GM23338 (cell line): ENCODE measurements at regions not wholly inside any gene's neighbourhood (a gene's known extent, or its start where the extent isn't known, plus 50 kb on each side); places are given as distances from the start of the nearest gene placed in this dataset.

Experiments
- ATAC-seq: fragments of 200-7000 bp; cut with Tn5 transposase; 3 replicates; pipeline ENCODE4 v1.9.1; 2020
- DNase-seq: peaks from one replicate; pipeline ENCODE4 v3.0.0-alpha.2; 2015; ENCODE audit warnings: low spot score
- H2AFZ ChIP-seq: fragments of 200-600 bp; sonication (generic); 2 replicates; pipeline ENCODE4 v1.8.0; 2016; ENCODE audit warnings: antibody characterized with exemption, mild to moderate bottlenecking, moderate library complexity
- H3F3A ChIP-seq: fragments of 200-600 bp; sonication (generic); replicated peaks from 2 replicates; pipeline ENCODE4 v1.8.0; 2017; ENCODE audit warnings: antibody characterized with exemption, mixed run types, low read depth
- H3K27ac ChIP-seq: fragments of 200-600 bp; sonication (generic); 2 replicates; pipeline ENCODE4 v1.6.1; 2016; ENCODE audit warnings: low read depth
- H3K27me3 ChIP-seq: fragments of 200-600 bp; sonication (generic); 2 replicates; pipeline ENCODE4 v1.8.0; 2016; ENCODE audit warnings: mild to moderate bottlenecking, mixed run types, moderate library complexity; ENCODE audit not compliant: insufficient read depth
- H3K36me3 ChIP-seq: fragments of 200-600 bp; sonication (generic); 2 replicates; pipeline ENCODE4 v1.8.0; 2016; ENCODE audit warnings: mild to moderate bottlenecking; ENCODE audit not compliant: insufficient read depth
- H3K4me1 ChIP-seq: fragments of 200-600 bp; sonication (generic); 2 replicates; pipeline ENCODE4 v1.8.0; 2016; ENCODE audit warnings: mild to moderate bottlenecking, moderate library complexity; ENCODE audit not compliant: insufficient read depth
- H3K4me2 ChIP-seq: fragments of 200-600 bp; sonication (generic); 2 replicates; pipeline ENCODE4 v1.7.1; 2017; ENCODE audit warnings: mixed run types
- H3K4me3 ChIP-seq: fragments of 200-600 bp; sonication (generic); 2 replicates; pipeline ENCODE4 v1.6.1; 2016; ENCODE audit warnings: mixed run types
- H3K79me2 ChIP-seq: fragments of 200-600 bp; sonication (generic); replicated peaks from 2 replicates; pipeline ENCODE4 v1.8.0; 2017; ENCODE audit warnings: mild to moderate bottlenecking; ENCODE audit not compliant: insufficient read depth
- H3K9me2 ChIP-seq: fragments of 200-600 bp; sonication (generic); 2 replicates; pipeline ENCODE4 v1.8.0; 2017; ENCODE audit not compliant: insufficient read depth
- H4K20me1 ChIP-seq: fragments of 200-600 bp; sonication (generic); replicated peaks from 2 replicates; pipeline ENCODE4 v1.8.0; 2017; ENCODE audit warnings: mild to moderate bottlenecking; ENCODE audit not compliant: insufficient read depth
- H3K27ac Mint-ChIP-seq: 2 replicates; pipeline ENCODE4 v1.8.0; 2020; ENCODE audit warnings: inconsistent platforms, mild to moderate bottlenecking, moderate library complexity, mixed read lengths
- H3K27me3 Mint-ChIP-seq: 3 replicates; pipeline ENCODE4 v1.8.0; 2022; ENCODE audit warnings: low read depth, mild to moderate bottlenecking, moderate library complexity, mixed read lengths, inconsistent platforms; ENCODE audit not compliant: insufficient read depth, poor library complexity
- H3K36me3 Mint-ChIP-seq: 3 replicates; pipeline ENCODE4 v1.8.0; 2021; ENCODE audit warnings: low read depth, mild to moderate bottlenecking, inconsistent platforms, moderate library complexity, mixed read lengths
- H3K4me1 Mint-ChIP-seq: 3 replicates; pipeline ENCODE4 v1.8.0; 2020; ENCODE audit warnings: mild to moderate bottlenecking, inconsistent platforms, mixed read lengths
- H3K4me3 Mint-ChIP-seq: 3 replicates; pipeline ENCODE4 v1.8.0; 2021; ENCODE audit warnings: moderate library complexity, mild to moderate bottlenecking, inconsistent platforms, mixed read lengths
- H3K9me3 Mint-ChIP-seq: 3 replicates; pipeline ENCODE4 v1.8.0; 2020; ENCODE audit warnings: moderate library complexity, mild to moderate bottlenecking, inconsistent platforms, mixed read lengths
- CREB1 ChIP-seq: fragments of 250-450 bp; sonication (Bioruptor Pico); IDR thresholded peaks from 2 replicates; pipeline ENCODE4 v1.5.0; 2020; ENCODE audit warnings: low read depth, mild to moderate bottlenecking, moderate library complexity
- EZH2 ChIP-seq: fragments of 200-600 bp; sonication (generic); IDR thresholded peaks from one replicate; pipeline ENCODE4 v1.8.0; 2017; ENCODE audit warnings: antibody characterized with exemption, mild to moderate bottlenecking, low read depth; ENCODE audit not compliant: unreplicated experiment
- EZH2phosphoT487 ChIP-seq: fragments of 200-600 bp; sonication (generic); IDR thresholded peaks from one replicate; pipeline ENCODE4 v1.8.1; 2018; ENCODE audit warnings: antibody characterized with exemption; ENCODE audit not compliant: unreplicated experiment
- JUNB ChIP-seq: IDR thresholded peaks from one replicate; pipeline ENCODE4 v1.6.1; 2016; ENCODE audit warnings: antibody characterized with exemption; ENCODE audit not compliant: unreplicated experiment
- POLR2AphosphoS5 ChIP-seq: IDR thresholded peaks from 2 replicates; pipeline ENCODE4 v1.6.1; 2016; ENCODE audit warnings: antibody characterized with exemption, low read depth
- STAT1 ChIP-seq: IDR thresholded peaks from one replicate; pipeline ENCODE4 v1.6.1; 2016; ENCODE audit warnings: antibody characterized with exemption; ENCODE audit not compliant: unreplicated experiment
- ZNF114 ChIP-seq: fragments of 250-450 bp; sonication (Bioruptor Pico); IDR thresholded peaks from 2 replicates; pipeline ENCODE4 v1.5.0; 2020; ENCODE audit warnings: mild to moderate bottlenecking, moderate library complexity
- ZNF331 ChIP-seq: fragments of 250-450 bp; sonication (Bioruptor Pico); IDR thresholded peaks from 2 replicates; pipeline ENCODE4 v1.5.0; 2020; ENCODE audit warnings: low read depth, mild to moderate bottlenecking, moderate library complexity
- TF ChIP-seq, protein P1 (sequence below): IDR thresholded peaks from one replicate; pipeline ENCODE4 v1.6.1; 2018; ENCODE audit warnings: antibody characterized with exemption; ENCODE audit not compliant: unreplicated experiment
- TF ChIP-seq, protein P2 (sequence below): IDR thresholded peaks from 2 replicates; pipeline ENCODE4 v1.6.1; 2016; ENCODE audit warnings: antibody characterized with exemption
- TF ChIP-seq, protein P3 (sequence below), 2 experiments: fragments of 200-600 bp in 1 of 2; sonication (generic) in 1 of 2; conservative IDR thresholded peaks; 2 replicates each; pipeline versions ENCODE4 v1.5.1 to v1.6.1; 2016 to 2017; ENCODE audit warnings: antibody characterized with exemption in 2 of 2, low read depth in 2 of 2, mild to moderate bottlenecking in 2 of 2, moderate library complexity in 1 of 2

DNA sequence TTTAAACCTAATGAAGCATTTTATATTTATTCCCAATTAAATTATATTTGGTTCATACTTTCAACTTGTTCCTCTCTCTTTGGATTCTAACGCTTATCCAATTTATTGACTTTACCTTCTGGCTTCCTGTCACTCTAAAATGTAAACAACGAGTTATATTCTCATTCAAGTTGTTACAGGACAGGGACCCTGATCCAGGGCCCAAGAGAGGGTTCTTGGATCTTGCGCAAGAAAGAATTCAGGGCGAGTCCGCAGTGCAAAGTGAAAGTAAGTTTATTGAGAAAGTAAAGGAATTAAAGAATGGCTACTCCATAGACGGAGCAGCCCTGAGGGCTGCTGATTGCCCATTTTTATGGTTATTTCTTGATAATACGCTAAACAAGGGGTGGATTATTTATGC, 405.6 kb upstream of the API5 start:
- H3K27ac Mint-ChIP-seq: no peak overlapping the region
- no peak overlapping the region for H3K4me3 Mint-ChIP-seq
- Histone ChIP-seq H3K79me2 (no peaks in the 10 kb centered on the region), H3K4me3 (no peak overlapping the region), H3K4me1 (no peaks in the 10 kb centered on the region), H3K27me3 (no peaks in the 10 kb centered on the region), H3K4me2 (no peak overlapping the region), H3K27ac (no peak overlapping the region), H3K9me2 (no peaks in the 10 kb centered on the region), H3F3A (no peaks in the 10 kb centered on the region), H2AFZ (no peak overlapping the region), H4K20me1 (no peaks in the 10 kb centered on the region), H3K36me3 (no peaks in the 10 kb centered on the region)
- DNase-seq: no peak
- peaks cover 6% of the 10 kb centered on the region for H3K27me3 Mint-ChIP-seq
- peaks cover 31% of the 10 kb centered on the region for H3K36me3 Mint-ChIP-seq
- ATAC-seq: no peak
- peaks cover 91% of the 10 kb centered on the region for H3K9me3 Mint-ChIP-seq
- H3K4me1 Mint-ChIP-seq: no peaks in the 10 kb centered on the region
- TF ChIP-seq, protein P1, sequence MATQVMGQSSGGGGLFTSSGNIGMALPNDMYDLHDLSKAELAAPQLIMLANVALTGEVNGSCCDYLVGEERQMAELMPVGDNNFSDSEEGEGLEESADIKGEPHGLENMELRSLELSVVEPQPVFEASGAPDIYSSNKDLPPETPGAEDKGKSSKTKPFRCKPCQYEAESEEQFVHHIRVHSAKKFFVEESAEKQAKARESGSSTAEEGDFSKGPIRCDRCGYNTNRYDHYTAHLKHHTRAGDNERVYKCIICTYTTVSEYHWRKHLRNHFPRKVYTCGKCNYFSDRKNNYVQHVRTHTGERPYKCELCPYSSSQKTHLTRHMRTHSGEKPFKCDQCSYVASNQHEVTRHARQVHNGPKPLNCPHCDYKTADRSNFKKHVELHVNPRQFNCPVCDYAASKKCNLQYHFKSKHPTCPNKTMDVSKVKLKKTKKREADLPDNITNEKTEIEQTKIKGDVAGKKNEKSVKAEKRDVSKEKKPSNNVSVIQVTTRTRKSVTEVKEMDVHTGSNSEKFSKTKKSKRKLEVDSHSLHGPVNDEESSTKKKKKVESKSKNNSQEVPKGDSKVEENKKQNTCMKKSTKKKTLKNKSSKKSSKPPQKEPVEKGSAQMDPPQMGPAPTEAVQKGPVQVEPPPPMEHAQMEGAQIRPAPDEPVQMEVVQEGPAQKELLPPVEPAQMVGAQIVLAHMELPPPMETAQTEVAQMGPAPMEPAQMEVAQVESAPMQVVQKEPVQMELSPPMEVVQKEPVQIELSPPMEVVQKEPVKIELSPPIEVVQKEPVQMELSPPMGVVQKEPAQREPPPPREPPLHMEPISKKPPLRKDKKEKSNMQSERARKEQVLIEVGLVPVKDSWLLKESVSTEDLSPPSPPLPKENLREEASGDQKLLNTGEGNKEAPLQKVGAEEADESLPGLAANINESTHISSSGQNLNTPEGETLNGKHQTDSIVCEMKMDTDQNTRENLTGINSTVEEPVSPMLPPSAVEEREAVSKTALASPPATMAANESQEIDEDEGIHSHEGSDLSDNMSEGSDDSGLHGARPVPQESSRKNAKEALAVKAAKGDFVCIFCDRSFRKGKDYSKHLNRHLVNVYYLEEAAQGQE: no peak
- TF ChIP-seq ZNF114 (CRISPR knock-in tag) (no peak), ZNF331 (CRISPR knock-in tag) (no peak), EZH2 (no peak), POLR2AphosphoS5 (no peak), JUNB (no peak), CREB1 (CRISPR knock-in tag) (no peak), STAT1 (no peak)
- TF ChIP-seq, protein P2, sequence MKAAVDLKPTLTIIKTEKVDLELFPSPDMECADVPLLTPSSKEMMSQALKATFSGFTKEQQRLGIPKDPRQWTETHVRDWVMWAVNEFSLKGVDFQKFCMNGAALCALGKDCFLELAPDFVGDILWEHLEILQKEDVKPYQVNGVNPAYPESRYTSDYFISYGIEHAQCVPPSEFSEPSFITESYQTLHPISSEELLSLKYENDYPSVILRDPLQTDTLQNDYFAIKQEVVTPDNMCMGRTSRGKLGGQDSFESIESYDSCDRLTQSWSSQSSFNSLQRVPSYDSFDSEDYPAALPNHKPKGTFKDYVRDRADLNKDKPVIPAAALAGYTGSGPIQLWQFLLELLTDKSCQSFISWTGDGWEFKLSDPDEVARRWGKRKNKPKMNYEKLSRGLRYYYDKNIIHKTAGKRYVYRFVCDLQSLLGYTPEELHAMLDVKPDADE: no peak
- TF ChIP-seq, protein P3, sequence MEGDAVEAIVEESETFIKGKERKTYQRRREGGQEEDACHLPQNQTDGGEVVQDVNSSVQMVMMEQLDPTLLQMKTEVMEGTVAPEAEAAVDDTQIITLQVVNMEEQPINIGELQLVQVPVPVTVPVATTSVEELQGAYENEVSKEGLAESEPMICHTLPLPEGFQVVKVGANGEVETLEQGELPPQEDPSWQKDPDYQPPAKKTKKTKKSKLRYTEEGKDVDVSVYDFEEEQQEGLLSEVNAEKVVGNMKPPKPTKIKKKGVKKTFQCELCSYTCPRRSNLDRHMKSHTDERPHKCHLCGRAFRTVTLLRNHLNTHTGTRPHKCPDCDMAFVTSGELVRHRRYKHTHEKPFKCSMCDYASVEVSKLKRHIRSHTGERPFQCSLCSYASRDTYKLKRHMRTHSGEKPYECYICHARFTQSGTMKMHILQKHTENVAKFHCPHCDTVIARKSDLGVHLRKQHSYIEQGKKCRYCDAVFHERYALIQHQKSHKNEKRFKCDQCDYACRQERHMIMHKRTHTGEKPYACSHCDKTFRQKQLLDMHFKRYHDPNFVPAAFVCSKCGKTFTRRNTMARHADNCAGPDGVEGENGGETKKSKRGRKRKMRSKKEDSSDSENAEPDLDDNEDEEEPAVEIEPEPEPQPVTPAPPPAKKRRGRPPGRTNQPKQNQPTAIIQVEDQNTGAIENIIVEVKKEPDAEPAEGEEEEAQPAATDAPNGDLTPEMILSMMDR (conservative IDR thresholded peaks at IDR 0.05; ENCODE audit: low read depth in 2 of 2): no peak

DNA sequence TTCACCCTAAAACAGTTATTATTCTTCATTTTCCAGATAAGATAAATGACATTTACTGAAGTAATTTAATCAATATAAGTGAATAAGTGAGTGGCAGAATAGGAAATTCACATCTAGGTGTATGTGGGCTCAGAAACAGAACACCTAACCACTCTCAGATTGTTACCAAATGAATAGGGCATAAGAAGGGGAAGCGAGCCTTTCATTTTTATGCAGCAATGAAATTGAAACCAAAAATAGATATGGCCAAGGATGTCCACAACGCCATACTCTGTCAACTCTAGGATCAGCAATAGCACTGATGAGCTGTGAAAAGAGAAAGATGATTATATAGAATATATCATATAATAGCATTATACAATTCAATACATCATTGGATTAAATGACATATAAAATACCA, 398.1 kb upstream of the API5 start:
- H3K9me2 ChIP-seq: no peaks in the 10 kb centered on the region
- ATAC-seq (no peak), DNase-seq (no peak)
- no peaks in the 10 kb centered on the region for H3K27me3 ChIP-seq
- no peaks in the 10 kb centered on the region for H4K20me1 ChIP-seq
- no peak overlapping the region for H3K4me2 ChIP-seq
- H3K4me3 ChIP-seq: no peak overlapping the region
- no peaks in the 10 kb centered on the region for H3K36me3 ChIP-seq
- H3K27me3 Mint-ChIP-seq: peaks cover 5% of the 10 kb centered on the region
- H3K4me1 ChIP-seq: no peaks in the 10 kb centered on the region
- H3K27ac ChIP-seq: no peak overlapping the region
- H2AFZ ChIP-seq: no peak overlapping the region
- H3K27ac Mint-ChIP-seq: no peak overlapping the region
- H3K9me3 Mint-ChIP-seq: peaks cover 95% of the 10 kb centered on the region
- no peaks in the 10 kb centered on the region for H3F3A ChIP-seq
- no peaks in the 10 kb centered on the region for H3K79me2 ChIP-seq
- H3K4me1 Mint-ChIP-seq: no peaks in the 10 kb centered on the region
- H3K36me3 Mint-ChIP-seq: peaks cover 18% of the 10 kb centered on the region
- H3K4me3 Mint-ChIP-seq: no peak overlapping the region
- no peak for TF ChIP-seq JUNB
- TF ChIP-seq, protein P3 (conservative IDR thresholded peaks at IDR 0.05; ENCODE audit: low read depth in 2 of 2): no peak
- no peak for TF ChIP-seq EZH2phosphoT487
